ENCODE measurements at regions not wholly inside any gene's neighbourhood (a gene's known extent, or its start where the extent isn't known, plus 50 kb on each side); places are given as distances from the start of the nearest gene placed in this dataset.

DNA sequence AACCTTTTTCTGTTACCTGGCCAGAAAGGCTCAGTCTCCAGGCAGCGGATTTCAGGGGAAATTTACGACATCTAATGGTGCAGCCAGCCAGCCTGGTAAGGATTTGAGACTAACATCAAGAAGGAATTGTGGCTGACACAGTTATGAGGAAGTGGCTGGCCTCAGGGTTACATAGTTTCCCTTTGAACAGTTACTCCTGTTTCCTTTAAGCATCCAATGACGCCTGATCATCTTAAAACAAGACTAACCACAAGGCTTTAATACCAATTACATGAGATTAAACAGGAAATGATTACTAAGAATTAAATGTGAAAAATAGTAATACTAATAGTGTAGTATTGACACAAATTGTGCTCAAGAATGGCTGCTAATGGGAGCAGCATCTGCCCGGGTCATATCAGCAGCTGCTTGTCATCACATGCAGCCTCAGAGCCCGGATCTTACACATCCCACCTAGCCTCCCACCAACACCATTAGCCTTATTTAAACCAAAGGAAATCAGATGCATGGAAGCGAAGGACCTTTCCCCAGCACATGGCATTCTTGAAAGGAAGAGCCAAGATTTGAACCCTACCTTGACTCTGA, 431.8 kb downstream of the PMP22 start (continued):
- TF ChIP-seq ZNF292 (CRISPR knock-in tag; IDR thresholded peaks at IDR 0.05; ENCODE audit: borderline replicate concordance, low read depth) (no peak), ZC3H13 (CRISPR knock-in tag; IDR thresholded peaks at IDR 0.05) (no peak), RELA (CRISPR knock-in tag; IDR thresholded peaks at IDR 0.05) (no peak), DNMT1 (CRISPR knock-in tag; IDR thresholded peaks at IDR 0.05) (no peak), JUND (CRISPR knock-in tag; IDR thresholded peaks at IDR 0.05) (no peak), ZFP62 (CRISPR knock-in tag; IDR thresholded peaks at IDR 0.05) (no peak), PAX8 (CRISPR knock-in tag; IDR thresholded peaks at IDR 0.05; ENCODE audit: borderline replicate concordance) (no peak)
- TF ChIP-seq, protein P1, sequence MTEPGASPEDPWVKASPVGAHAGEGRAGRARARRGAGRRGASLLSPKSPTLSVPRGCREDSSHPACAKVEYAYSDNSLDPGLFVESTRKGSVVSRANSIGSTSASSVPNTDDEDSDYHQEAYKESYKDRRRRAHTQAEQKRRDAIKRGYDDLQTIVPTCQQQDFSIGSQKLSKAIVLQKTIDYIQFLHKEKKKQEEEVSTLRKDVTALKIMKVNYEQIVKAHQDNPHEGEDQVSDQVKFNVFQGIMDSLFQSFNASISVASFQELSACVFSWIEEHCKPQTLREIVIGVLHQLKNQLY (CRISPR knock-in tag; IDR thresholded peaks at IDR 0.05): no peak
- TF ChIP-seq, protein P2, sequence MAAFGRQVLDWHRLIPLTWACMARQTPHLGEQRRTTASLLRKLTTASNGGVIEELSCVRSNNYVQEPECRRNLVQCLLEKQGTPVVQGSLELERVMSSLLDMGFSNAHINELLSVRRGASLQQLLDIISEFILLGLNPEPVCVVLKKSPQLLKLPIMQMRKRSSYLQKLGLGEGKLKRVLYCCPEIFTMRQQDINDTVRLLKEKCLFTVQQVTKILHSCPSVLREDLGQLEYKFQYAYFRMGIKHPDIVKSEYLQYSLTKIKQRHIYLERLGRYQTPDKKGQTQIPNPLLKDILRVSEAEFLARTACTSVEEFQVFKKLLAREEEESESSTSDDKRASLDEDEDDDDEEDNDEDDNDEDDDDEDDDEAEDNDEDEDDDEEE (CRISPR knock-in tag; IDR thresholded peaks at IDR 0.05): no peak

DNA sequence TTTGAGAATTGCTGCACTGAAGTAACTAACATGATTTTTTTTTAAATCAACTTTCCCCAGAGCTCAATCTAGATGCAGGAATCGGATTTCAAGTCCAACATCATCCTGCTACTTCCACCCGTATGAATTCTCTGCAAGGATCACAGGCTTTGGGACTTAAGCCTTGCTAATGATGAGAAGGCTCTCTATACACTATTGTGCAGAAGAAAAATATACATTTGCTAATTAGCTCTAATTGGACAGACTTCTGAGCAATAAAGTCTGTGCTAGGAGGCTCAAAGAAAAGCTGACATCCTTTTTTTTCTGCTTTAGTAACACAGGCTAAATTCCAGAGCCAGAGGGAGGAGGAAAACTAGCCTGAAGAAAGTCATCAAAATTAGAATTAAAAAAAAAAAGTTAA, 433.6 kb downstream of the PMP22 start:
- in situ Hi-C loops (cut with HindIII; ENCODE audit: extremely low pct_ligation_motif_present, low pct_unique_long_range_greater_than_20kb): no loop called here
- 0% methylated on average over 2 of the region's 2 CpGs for WGBS (ENCODE audit: low lambda C conversion rate)
- H3K27me3 ChIP-seq (ENCODE audit: control insufficient read depth in 1 of 2, insufficient read depth in 2 of 2, low read length in 2 of 2): no peaks in the 10 kb centered on the region; a peak in 1 of 5 replicates

More for the DNA sequence above, 433.6 kb downstream of the PMP22 start:
- FAIRE-seq: no peak
- no peaks in the 10 kb centered on the region for H3K36me3 ChIP-seq (replicated peaks in 1 of 2; ENCODE audit: control insufficient read depth in 1 of 2, insufficient read depth in 2 of 2, low read length in 2 of 2)
- DNase-seq (ENCODE audit: low spot score): no peak
- H3K27ac ChIP-seq (ENCODE audit: extremely low read length, insufficient read depth, low read length): no peak overlapping the region
- H4K20me1 ChIP-seq (ENCODE audit: insufficient read depth, low read length): no peaks in the 10 kb centered on the region
- no peaks in the 10 kb centered on the region for H3K4me1 ChIP-seq (ENCODE audit: insufficient read depth, low read length)
- intact Hi-C loops (cut with micrococcal nuclease; ENCODE audit: unreplicated experiment): no loop called here
- BruUV-seq (replicated peaks): no TSS peak
- TF ChIP-seq, protein P3, sequence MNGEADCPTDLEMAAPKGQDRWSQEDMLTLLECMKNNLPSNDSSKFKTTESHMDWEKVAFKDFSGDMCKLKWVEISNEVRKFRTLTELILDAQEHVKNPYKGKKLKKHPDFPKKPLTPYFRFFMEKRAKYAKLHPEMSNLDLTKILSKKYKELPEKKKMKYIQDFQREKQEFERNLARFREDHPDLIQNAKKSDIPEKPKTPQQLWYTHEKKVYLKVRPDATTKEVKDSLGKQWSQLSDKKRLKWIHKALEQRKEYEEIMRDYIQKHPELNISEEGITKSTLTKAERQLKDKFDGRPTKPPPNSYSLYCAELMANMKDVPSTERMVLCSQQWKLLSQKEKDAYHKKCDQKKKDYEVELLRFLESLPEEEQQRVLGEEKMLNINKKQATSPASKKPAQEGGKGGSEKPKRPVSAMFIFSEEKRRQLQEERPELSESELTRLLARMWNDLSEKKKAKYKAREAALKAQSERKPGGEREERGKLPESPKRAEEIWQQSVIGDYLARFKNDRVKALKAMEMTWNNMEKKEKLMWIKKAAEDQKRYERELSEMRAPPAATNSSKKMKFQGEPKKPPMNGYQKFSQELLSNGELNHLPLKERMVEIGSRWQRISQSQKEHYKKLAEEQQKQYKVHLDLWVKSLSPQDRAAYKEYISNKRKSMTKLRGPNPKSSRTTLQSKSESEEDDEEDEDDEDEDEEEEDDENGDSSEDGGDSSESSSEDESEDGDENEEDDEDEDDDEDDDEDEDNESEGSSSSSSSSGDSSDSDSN (CRISPR knock-in tag; IDR thresholded peaks at IDR 0.05): no peak
- no peak for TF ChIP-seq NCOA5 (CRISPR knock-in tag; IDR thresholded peaks at IDR 0.05)
- TF ChIP-seq, protein P4, sequence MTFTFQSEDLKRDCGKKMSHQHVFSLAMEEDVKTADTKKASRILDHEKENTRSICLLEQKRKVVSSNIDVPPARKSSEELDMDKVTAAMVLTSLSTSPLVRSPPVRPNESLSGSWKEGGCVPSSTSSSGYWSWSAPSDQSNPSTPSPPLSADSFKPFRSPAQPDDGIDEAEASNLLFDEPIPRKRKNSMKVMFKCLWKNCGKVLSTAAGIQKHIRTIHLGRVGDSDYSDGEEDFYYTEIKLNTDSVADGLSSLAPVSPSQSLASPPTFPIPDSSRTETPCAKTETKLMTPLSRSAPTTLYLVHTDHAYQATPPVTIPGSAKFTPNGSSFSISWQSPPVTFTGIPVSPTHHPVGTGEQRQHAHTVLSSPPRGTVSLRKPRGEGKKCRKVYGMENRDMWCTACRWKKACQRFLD (CRISPR knock-in tag; IDR thresholded peaks at IDR 0.05; ENCODE audit: borderline replicate concordance): no peak
- no peak for TF ChIP-seq ZNF7 (CRISPR knock-in tag; IDR thresholded peaks at IDR 0.05)
- TF ChIP-seq NFRKB (IDR thresholded peaks at IDR 0.05): no peak
- TF ChIP-seq IRF2 (CRISPR knock-in tag; IDR thresholded peaks at IDR 0.05): no peak
- ATAC-seq: no peak
- H2AFZ ChIP-seq (ENCODE audit: low read length): no peak overlapping the region
- no peak overlapping the region for H3K4me2 ChIP-seq (ENCODE audit: low read depth, low read length)
- no peaks in the 10 kb centered on the region for H3K9me3 ChIP-seq (ENCODE audit: low read length)
- no peak overlapping the region for H3K4me3 ChIP-seq (replicated peaks in 1 of 3; ENCODE audit: insufficient read depth in 1 of 3, low read depth in 2 of 3, low read length in 3 of 3)
- ChIA-PET CTCF (ENCODE audit: low intra/inter-chr PET ratio, low total read pairs) (no interaction called here), POLR2A (no interaction called here)
- no peak overlapping the region for H3K9ac ChIP-seq (ENCODE audit: insufficient read depth, low read depth, low read length)
- no peaks in the 10 kb centered on the region for H3K79me2 ChIP-seq (ENCODE audit: insufficient read depth, low read length)

All from HepG2 (cell line).